Left hindlimb (tissue), 1 donor: ENCODE measurements at regions not wholly inside any gene's neighbourhood (a gene's known extent, or its start where the extent isn't known, plus 50 kb on each side); places are given as distances from the start of the nearest gene placed in this dataset.

Source experiments
- DNase-seq: peaks from one replicate; pipeline ENCODE4 v3.0.0-alpha.2; 2018

DNA sequence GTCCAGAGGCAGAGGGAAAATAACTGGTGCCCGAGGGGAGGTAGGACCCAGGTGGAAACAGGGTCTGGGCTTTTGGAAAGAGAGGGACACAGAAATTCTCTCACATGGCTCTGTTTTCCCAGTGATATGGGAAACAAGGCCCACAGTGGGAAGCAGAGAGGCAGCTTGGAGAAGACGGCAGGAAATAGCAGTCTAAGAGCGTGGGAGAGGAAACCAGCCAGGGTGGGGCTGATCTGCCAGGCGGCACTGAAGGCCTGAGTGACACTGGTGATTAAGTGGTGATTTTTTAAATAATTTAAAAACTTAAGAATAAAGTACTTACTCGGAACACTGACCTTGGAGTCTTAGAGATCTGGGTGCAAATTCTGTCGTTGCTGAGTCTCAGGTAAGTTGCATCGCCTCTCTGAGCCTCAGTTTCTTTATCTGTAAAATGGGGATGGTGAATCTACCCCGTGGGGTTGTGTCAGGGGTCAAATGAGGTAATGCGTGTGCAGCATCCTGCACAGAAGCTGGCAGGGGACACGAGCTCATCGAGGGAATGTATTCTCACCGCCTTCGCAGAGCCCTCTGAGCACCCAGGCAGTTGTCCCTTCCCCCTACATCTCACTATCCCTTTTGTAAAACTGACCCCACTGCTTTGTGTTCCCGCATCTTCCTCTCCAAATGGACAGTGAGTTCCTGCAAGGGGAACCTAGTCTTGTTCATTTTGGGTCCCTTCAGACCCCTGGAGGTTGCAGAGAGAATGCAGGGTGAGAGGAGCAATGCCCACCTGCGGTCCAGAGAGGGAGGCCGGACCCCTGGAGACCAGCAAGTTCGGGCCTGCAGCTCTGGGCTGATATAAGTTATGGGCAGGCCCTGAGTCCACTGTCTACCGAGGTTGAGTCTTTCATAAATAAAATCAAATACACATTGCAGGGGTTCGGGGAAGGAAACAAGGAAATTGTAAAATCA lies 228.6 kb upstream of the PMEPA1 start:
- DNase-seq, result no peak

DNA sequence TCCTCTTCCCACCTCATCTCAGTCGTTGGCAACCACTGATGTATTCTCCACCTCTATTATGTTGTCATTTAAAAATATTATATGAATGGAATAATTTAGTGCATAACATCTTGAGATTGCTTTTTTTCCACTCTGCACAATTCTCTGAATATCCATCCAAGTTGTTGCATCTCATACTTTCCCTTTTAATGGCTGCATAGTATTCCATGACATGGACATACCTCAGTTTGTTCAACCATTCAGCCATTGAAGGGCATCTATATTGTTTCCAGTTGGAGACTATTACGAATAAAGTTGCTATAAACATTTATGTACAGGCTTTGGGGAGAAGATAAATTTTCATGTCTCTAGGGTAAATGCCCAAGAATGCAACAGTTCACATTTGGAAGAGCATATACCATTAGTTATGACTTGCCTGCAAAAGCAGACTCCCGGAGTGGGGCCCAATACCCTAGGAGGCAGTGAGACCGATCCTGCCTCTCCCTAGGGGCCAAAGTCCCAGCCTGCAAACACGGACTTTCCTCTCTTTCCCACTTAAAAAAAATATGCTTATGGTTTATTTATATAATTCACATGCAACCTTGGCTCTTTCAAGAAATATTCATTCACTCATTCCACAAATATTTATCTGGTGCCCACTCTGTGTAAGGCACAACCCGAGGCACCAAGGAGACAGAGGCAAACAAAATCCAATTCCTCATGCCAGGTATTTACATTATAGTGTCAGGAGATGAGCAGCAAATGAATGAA lies 227.0 kb upstream of the PMEPA1 start:
- DNase-seq, result no peak

DNA sequence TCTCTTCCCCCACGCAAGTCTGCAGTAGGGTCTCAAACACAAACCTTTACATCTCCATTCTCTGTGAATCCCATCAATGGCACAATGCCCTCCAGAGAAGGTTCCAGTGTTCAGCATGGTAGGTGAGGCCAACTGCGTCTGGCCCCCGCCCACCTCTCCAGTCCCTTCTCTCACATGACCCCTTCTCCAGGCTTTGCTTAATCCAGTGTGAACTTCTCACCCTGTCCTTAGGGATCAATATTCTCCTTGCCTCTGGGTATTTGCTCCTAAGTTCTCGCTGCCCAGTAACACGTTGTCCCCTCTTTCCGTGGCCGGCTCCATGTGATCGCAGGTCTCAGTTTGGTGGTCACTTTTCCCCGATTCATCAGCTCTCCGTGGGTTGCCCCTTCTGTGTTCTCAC lies 225.1 kb upstream of the PMEPA1 start:
- no peak for DNase-seq

DNA sequence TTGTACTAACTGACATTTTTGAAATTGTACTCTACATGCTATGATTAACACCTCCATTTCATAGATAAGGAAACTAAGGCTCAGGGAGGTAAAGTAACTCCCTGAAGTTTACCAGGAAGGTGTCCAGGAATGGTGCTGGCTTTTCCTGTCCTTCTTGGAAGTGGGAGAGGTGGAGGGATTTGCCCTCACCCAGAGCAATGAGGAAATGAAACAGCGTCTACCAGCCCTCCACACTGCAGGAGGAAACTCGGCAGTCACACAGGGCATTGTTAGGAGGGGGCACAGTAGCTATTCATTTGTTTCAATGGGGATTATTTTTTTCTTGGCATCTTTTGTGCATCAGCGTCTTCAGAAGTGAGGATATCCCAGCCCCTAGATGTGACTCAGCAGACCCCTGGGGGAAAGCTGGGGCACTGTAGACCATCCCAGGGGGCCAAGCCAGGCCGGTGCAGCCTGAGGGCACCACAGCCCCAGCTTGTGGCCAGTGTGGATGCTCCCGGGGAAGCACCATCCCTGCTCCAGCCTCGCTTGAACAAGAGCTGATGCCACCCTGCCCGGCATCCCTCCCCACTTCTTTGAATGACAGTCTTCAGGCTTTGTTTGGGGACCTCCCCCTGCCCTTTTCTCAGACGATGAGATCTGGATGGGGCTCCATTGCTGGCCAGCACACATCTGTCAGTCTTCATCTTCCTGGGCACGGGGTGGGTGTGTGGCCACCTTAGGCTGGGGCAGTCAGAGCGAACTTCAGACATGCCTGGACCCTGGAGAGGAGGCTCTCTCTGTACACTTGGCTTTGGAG lies 224.4 kb upstream of the PMEPA1 start:
- no peak for DNase-seq

DNA sequence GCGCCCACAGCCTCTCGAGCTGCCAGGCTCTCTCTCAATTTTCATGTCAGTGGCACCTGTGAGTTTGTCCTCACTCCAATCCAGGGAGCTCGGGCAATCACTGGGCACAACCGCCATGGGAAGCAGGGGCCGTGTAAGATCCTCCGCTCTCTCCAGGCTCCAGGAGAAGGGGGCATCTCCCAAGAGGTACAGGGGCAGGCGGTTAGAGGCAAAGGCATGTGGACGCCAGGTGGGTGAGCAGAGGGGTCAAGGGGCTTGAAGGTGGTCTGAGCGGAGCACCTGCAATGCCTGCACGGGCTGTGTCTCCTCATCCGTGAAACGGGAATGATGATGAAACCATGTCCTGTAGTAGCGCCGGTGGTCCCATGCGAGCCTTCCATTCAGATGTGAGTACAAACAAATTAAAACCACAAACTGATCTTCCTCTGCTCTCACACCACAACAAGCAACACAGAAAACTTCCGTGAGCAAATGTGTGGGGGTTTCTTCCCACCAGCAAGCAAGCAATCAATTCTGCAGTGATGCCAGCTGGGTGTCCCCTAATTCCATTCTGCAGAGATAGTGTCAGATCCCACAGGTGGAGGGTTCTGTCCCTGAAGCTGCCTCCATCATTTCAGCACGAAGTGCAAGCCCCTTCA lies 222.5 kb upstream of the PMEPA1 start:
- no peak for DNase-seq

DNA sequence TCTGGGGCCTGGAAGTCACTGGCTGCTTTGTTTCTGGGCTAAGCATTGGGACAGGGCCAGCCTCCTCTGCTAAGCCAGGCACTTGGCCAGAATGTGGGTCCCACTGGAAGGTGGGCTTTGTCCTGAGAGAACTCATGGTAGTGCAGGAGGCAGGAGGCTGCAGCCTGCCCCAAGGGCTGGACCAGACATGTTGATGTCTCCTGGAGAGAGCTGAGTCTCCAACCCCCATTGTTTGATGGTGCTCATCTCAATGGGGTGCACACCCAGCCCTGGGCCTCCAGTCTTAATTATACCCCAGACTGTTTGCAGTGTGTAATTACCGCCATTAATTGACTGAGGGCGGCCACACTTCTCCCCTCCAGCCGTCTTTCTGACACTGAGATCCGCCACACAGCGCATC lies 220.5 kb upstream of the PMEPA1 start:
- DNase-seq, result no peak

DNA sequence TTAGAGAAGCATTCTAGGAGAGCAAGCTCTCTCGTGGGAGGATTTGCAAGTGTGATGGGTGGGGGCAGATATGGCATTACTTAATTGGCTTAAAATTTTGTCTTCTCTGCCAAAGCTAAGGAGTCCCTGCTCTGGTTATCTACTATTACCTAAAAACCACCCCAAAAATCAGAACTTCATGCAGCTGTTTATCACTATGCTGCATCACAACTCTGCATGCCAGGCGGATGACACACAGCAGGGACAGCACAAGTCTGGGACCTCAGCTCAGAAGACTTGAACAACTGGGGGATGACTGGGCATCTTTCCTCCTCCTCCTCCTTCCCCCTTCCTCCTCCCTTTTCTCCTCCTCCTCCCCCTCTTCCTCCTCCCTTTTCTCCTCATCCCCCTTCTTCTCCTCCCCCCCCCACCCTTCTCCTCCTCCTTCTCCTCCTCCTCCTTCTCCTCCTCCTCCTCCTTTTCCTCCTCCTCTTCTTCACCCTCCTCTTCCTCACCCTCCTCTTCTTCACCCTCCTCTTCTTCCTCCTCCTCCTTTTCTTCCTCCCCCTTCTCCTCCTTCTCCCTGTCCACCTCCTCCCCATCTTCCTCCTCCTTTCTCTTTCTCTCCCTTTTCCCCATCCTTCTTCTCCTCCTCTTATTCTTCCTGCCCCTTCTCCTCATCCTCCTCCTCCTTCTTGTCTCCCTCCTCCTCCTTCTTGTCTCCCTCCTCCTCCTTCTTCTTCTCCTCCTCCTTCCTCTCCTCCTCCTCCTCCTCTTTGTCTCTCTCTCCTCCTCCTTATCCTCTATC lies 218.6 kb upstream of the PMEPA1 start:
- DNase-seq, result no peak

DNA sequence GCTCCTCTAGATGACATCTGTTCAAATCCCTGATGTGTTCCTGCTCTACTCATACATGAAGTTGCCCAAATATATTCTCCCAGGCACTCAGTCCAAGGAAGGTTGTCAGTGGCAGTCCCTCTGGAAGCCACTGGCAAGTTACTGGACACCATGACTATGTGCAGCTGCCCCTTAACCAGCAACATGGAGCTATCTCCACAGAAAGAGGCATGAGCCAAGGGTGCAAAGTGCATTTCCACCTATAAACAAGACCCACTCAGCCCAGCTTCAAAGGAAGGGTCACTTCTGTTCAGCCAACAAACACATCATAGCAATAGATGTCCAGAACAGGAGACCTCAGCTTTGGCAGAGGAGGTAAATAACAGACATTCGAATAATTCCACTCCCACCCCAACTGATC lies 217.6 kb upstream of the PMEPA1 start:
- no peak for DNase-seq

DNA sequence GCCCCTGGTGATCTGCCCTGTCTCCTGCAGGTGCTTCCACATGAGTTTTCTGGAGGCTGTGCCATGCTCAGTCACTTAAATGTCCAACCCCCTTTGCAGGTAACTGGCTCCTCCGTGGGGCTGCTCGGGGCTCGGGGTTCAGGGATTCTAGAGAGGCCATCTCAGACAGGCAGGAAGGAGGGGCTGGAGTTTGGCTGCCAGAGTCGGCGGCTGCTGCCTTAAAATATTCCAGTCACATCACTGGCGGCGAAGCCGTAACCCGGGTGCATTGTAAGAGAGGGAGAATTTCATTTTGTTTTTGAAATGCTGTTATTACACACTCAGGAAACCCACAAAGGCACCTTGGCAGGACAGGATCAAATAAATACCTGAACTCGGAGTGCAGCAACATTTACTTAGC lies 212.9 kb upstream of the PMEPA1 start:
- no peak for DNase-seq

DNA sequence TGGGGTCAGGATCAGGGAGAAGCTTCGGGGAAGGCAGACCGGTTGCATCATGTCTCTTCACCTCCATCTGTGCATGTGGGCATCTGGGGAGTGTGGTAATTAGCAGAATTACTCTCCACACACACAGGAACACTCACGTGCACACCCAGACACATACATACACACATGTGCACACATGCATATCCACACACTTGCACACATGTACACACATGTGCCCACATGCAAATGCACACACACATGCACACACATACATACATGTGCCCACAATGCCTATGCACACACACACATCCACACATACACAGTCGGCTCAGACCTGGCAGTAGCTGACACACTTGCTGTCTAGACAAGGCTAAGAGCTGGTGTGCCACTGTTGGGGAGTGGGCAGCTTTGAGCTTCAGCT lies 212.3 kb upstream of the PMEPA1 start:
- no peak for DNase-seq

DNA sequence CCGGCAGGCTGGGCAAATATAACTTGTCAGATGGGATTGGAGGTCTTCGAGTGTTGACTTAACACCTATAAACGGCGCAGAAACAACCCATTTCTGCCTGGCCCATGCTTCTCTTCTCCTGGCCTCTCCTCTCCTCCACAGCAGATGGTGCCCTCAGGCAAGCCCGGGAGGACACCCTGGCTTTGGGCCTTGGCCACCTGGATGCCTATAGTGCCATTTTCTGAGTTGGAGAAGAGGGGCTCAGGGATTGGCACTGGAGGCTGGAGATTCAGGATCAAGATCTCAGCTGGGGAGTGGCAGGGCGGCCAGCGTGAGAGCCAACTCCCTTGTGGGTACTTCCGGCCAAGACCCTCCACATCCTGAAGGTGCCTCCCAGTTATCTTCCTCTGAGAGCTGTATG lies 211.9 kb upstream of the PMEPA1 start:
- no peak for DNase-seq

DNA sequence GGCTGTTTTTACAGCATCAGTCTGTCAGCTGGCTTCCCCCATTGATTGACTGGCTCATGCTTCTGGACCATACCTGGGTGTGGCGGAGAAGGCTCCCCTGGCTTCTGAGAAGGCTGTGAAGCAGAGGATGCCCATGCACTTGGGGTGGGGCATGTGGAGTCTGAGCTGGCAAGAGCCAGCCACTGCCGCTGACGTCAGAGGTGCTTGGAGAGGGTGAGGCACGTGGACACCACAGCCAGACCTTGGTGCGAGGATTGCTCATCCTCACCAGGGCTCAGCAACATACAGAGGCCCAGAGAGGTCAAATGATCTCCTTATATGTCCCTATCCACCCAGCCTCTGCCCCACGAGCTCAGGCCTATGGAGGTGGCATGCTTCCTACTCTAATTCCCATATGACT lies 211.2 kb upstream of the PMEPA1 start:
- no peak for DNase-seq

DNA sequence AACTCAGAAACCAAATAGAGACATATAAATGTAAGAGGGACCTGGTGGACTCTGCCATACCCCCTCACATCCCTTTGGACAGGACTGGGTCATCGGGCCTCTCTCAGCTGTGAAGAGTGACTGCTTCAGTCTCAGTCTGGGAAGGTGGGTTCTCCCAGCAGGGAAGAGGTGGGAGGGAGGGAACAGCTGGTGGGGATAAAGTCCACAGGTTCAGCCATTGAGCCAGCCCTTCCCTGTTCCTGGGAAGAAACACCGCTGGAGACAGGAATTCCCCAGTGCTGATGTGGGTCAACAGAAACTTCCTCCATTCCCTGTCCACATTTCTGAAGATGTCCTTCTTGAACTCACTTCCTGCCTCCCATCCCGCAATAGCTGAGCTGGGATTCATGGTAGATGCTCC lies 209.2 kb upstream of the PMEPA1 start:
- no peak for DNase-seq

DNA sequence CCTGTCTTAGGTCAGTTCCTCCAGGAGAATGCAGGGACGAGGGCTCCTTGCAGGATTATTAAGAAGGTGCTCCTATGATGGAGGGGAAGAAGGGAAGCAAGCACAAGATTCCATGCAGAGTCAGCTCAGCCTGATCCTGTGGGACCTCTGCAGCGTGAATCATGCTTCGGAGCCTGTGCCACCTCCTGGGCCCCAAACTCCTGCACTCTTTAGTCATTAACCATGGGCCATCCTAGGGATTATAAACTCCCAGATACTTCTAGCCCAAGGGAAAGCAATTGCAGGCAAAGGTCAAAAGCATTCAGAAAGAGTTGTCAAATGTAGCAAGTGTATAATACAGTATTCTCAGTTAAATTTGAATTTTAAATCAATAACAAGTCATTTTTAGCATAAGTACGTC lies 208.7 kb upstream of the PMEPA1 start:
- no peak for DNase-seq

DNA sequence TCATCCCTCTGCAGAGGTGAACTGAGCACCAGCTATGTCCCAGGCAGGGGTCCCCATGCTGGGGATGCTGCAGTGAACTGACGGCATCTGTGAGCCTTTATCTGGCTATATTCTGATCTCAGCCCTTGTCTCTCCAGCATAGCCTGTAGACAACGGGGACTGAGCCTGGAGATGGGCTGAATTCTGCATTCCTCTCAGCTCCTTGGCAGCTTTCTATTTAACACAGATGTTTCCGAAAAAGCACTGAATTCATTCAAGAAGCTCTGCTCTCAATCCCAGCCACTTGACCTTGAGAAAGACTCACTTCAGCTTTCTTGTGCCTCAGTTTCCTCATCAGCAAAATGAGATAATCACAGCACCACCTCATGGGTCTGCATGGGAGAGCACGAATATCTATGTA lies 204.4 kb upstream of the PMEPA1 start:
- DNase-seq, result no peak

DNA sequence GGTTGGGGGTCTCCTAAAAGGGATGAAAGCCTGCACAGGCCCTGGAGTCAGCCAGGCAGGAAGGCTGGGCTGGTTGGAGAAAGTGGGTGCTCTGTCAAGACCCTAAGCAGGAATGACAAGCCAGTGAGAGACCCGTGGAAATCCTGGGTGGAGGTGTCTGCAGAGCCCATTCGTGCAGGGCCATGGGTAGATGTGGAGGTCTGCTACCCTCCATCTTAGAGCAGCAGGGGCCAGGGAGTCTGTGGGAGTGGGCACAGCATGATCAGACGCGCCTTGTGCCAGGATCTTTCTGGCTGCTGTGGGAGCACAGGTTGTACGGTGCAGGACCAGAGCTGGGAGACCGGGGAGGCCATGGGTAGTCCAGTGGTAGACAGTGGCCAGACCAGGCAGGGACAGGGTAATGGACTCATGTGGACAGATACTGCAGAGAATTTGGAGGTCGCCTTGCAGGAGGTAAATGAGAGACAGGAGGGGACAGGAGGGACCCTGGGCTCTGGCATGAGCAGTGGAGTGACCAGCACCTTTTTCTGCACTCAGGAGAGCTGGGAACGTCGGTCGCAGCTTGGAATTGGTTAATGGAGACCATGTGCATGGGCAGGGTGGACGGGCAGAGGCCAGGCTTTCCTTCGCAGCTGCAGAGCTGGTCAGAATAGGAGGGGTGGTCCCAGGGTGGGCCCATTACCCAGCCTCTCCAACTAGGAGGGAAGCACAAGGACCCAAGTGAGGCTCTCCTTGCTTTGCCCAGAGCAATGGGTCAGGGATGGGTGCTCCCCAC lies 203.5 kb upstream of the PMEPA1 start:
- no peak for DNase-seq

DNA sequence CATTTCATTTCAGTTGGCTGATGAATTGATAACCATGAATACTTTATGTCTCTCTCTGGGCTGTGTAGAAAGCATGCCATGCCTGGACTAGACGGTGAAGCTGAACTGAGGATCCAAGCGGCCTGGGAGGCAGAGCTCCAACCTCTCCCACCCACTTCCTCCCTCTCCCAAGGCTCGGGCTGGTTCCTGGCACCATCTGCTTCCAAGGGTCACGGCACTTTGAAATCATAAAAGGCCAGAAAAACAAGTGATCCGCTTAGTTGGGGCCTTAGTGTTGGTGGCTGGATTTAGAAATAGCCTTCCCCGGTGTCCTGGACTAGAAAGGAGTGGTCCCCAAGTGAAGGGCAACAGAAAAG lies 202.4 kb upstream of the PMEPA1 start:
- no peak for DNase-seq

DNA sequence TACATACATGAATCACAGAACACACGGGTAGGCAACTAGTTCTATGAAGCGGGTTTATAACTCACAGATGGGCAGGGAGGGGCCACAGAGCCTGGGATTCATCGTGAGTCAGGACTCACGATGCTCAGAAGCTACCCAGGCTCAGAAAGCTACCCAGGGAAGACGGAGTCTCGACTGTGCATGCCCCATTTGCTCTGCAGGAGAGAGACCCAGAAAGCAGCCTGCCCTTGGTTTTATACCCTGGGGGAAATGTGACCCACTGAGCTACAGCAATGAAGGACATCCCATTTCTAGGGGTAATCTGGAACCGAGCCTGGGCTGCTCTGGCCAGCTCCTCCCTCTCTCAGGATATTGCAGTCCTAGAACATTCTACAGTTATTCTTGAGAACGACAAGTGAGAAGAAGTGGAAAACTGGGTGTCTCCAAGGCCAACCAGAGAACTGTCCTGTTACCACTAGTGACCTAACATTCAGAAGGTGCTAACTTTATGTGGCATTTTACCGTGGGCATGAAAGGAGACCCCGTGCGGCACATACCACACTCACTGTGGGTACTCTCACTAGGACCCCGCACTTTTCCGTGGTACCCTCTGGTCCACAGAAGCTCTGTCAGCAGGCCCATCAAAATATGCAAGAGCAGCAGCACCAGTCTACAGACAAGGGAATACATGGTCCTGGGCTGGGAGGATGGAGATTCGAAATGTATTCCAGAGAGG lies 201.9 kb upstream of the PMEPA1 start:
- DNase-seq, result no peak

DNA sequence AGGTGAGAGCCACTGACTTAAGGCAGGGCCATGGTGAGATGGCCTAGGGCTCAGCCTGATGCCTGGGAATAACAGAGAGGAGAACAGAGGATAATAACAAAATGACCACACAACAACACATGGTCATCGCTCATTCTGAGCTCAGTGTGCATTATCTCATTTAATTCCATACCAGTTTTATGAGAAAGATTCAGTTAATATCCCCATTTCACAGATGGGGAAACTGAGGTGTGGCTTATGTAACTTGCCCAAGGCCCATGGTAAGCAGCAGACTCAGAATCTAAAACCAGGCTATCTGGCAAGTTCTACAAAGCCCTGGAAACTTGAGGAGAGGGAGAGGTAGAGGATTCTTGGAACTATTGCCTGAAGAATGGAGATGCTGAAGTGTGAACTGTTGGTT lies 200.9 kb upstream of the PMEPA1 start:
- DNase-seq, result no peak

DNA sequence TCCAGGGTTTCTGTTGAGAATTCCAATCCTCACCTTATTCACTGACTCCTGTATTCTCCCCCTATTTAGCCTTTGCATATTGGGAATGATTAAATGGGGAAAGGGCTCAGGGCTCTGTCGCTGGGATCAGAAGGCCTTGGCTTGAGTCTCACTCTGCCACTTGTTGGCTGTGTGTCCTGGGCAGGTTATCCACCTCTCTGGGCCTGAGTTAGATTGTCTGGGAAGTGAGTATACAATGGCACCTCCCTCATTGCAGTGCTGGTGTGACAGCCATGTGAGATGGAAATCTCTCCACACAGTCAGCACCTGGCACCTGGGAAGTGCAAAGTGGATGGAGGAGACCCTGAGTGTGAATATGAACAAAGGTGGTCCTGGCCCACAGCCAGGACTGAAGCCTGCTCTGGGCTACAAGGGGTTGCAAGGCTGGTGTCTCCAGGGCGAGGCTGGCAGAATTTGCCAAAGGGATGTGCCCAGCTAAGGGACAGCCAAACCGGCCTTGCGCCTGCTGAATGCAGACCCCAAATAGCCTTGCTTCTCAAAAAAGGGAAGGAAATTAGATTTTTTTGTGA lies 200.0 kb upstream of the PMEPA1 start:
- DNase-seq, result no peak
